NCI-H82 treated with DMSO at 0.1 percent for 48 hours (cell line): ENCODE measurements at regions not wholly inside any gene's neighbourhood (a gene's known extent, or its start where the extent isn't known, plus 50 kb on each side); places are given as distances from the start of the nearest gene placed in this dataset.

Experiments used
- DNase-seq: peaks from one replicate; lab custom pipeline; 2025; ENCODE audit not compliant: unreplicated experiment; lab: John Stamatoyannopoulos, UW

DNA sequence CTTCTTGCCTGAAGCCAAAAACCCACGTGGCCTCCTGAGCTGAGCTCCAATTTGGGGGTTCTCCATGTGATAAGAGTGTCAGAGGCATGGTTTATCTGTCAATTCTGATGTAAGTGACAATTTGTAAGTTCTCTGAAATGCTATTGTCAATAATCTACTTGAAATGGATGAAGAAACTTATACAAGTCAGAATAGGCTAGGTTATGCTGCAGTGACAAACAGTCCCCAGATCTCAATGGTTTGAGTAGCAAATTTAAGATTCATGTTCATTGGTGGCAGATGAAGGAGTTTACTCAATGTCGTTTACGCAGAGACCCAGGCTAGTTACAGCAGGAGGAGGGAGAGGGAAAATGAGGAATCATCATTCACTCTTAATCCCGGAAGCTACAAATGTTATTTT lies 352.4 kb downstream of the KIF16B start:
- no peak for DNase-seq

DNA sequence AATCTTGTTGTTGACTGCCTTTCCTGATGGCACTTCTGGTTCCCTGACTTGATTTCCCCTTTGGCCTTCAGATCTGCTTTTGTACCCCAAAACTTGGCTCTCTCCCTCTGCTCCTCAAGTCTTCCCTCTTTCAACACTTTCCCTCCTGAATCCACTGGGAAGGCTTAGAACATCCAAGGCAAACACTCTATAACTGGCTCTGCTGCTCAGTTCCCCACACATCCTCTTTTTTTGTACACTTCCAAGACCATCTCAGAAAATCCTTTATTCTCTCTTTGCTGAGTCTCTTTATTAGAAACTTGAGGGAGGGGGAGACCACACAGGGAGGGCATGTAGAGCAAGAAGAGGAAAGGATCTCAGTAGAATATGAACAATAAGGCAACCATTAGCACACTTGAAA lies 354.1 kb downstream of the KIF16B start:
- no peak for DNase-seq

DNA sequence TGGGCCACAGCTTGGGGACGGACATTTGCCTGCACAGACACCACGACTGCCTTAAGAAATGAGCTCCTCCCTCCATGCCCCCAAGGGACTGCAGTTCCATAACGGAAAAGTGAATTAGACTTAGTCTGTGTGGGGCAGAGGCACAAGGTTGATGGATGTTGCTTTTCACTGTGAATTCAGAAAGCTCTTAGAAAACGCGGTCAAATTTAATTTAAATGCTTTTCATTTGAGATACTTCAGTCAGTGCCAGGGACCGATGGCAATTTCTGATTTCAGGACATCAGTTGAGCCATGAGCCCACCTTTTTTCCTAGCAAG lies 356.4 kb downstream of the KIF16B start:
- DNase-seq = no peak

DNA sequence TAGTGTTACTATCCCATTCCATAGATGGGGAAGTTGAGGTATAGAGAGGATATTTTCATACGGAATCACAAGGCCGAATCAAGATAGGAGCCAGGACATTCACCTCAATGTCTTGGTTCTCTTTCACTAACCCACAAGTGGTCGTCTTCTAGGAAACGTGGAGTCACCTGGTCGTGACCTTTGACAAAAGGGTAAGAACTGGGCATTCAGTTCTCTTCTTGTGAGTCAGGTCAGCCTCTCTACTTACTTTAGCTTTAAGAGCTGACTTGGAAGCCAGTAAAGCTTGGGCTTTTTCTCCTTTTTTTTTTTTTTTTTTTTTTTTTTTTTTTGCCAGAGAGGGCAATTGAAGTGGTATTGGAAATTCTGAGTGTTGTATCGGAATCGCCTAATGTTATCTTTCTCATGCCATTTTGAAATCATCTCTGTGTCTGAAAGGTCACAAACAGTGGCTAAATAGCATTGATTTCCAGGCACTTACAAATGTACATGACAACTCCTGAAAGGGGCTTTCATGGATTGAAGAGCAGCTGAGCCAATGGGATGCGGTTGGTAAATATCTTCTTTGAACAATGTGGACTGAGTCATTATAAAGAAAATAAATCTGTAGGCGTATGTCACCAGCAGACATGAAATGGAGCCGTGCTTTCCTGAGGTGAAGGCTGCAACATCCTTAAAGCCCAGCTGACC lies 356.9 kb downstream of the KIF16B start:
- DNase-seq = no peak

- no peak for DNase-seq
Observed at GRCh38 chr20:16215041-16215440, 358.2 kb downstream of the KIF16B start.

- DNase-seq = no peak
Observed at GRCh38 chr20:16212790-16213189, 360.5 kb downstream of the KIF16B start.

DNA sequence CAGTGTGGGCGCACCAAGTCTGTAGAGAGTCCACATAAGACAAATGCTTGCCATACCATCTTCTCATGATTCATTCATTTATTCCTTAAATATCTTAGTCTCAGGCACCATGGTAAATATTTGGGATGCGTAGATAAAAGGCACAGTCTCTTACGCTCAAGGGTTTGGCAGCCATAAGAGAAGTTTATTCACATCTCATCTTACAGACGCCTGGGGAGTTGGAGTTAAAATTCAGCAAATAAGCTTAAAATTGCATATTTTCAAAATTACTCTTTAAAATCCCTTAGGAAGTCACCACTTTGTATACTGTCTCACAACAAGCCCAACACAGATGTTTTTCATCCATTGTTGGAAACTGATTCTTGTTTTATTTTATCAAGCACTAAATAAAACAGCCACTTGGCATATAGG lies 363.3 kb downstream of the KIF16B start:
- DNase-seq = no peak

DNA sequence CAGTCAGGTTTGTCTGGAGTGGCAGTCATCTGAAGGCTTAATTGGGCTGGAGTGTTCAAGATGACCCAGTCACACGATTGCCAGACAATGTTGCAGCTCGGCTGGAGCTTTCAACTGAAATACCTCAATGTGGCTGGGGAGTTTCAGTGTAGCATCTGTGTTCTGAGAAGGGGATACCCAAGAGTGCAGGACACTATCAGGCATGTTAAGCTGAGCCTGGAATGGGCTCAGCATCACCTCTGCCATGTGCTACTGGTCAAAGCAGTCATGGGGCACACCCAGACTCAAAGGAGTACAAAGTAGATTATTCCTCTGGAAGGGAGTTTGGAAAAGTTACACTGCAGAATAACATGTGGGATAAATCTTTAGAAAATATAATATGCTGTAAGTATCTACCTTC lies 363.9 kb downstream of the KIF16B start:
- no peak for DNase-seq

GRCh38 chr20:16208443-16208842 lies 364.8 kb downstream of the KIF16B start:
- no peak for DNase-seq

DNA sequence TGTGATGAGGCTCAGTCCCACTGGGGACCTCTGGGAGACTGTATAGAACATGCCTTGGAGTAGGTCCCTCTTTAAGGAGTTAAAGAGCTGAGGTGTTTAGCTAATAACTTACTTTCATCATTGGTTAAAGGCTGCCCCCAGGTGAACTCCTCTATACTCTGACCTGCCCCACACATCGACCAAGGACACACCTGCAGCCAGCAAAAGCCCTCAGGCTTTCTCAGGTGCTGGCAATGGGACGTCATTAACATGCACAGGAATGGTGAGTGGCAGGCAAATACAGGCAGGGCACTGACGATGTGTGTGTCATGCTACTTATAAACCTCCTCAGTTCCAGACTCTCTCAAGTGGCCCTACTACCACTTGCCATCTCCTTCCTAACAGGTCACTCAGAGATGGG lies 366.4 kb downstream of the KIF16B start:
- DNase-seq = no peak

DNA sequence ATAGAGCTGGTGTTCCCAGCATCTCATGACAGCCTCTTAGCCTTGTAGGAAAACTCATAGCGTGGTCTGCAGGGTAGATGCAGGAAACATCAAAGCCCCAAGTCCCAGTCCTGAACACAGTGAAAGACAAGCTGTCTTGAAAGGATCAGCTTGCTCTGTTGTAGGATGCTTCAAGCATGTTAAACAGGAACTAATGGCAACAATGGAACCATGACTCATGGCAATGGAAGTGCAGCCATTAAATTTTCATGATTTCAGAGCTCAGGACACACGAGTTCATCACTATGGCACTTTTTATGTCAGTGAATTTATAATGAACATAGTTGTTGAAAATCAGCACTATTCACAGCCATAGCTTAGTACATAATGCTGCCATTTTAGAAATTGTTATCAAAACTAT lies 367.7 kb downstream of the KIF16B start:
- DNase-seq = no peak

- no peak for DNase-seq
Observed at GRCh38 chr20:16203096-16203495, 370.2 kb downstream of the KIF16B start.

DNA sequence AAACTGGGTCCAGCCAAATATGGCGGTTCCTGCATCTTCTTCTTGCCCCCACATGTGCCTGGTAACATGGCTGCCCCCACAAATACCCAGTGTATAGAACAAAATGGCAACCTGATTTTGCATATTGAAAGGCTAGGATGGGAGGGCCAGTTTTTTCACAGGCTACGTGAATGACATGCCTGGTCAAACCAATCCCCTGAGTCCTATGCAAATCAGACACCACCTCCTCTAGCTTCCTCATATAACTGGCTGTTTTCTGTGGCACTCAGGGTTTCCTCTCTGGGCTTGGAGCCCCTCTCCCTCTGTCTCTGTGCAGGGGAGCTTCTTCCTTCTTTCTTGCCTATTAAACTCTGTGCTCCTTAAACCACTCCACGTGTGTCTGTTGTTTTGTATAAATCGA lies 372.1 kb downstream of the KIF16B start:
- no peak for DNase-seq

GRCh38 chr20:16197696-16198095 lies 375.6 kb downstream of the KIF16B start:
- DNase-seq = no peak

DNA sequence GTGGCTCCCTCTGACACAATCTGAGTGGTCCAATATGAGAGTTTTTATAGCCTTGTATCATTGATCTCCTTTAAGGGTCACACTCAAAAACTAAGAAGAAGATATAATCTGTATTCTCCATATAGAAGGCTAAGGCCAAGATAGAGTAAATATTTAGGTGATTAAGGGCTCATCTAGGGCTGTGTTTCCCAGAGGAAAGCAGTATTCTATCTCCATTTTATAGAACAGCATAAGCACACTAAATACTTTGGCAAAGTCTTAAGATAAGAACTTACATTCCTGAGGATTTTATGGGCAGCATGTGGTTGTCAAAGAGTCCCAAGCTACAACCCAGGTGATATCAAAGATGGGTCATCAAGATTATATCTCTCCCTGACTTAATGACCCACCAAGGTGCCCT lies 377.6 kb downstream of the KIF16B start:
- no peak for DNase-seq

- DNase-seq = no peak
Observed at GRCh38 chr20:16194617-16195360, 378.5 kb downstream of the KIF16B start.

DNA sequence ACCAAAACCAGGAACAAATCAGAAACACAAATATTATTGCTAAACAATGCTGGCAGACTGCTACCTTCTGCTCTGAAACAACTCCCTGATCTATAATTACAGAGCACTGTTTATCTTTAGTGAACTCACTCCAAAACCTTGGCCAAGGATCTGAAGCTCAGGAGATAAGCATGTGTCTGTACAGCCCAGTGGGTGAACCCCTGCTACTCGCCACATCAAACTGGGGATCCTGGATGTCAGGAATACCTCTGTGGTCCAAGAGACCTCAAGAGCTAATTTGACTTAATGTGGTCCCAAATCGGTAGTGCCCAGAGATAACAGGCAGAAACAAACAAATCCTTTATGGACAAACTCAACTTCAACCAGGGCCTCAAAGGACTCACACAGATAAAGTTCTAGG lies 381.8 kb downstream of the KIF16B start:
- DNase-seq = no peak

- peak; percentile 91 for DNase-seq
Observed at GRCh38 chr20:16189371-16189770, 383.9 kb downstream of the KIF16B start.

DNA sequence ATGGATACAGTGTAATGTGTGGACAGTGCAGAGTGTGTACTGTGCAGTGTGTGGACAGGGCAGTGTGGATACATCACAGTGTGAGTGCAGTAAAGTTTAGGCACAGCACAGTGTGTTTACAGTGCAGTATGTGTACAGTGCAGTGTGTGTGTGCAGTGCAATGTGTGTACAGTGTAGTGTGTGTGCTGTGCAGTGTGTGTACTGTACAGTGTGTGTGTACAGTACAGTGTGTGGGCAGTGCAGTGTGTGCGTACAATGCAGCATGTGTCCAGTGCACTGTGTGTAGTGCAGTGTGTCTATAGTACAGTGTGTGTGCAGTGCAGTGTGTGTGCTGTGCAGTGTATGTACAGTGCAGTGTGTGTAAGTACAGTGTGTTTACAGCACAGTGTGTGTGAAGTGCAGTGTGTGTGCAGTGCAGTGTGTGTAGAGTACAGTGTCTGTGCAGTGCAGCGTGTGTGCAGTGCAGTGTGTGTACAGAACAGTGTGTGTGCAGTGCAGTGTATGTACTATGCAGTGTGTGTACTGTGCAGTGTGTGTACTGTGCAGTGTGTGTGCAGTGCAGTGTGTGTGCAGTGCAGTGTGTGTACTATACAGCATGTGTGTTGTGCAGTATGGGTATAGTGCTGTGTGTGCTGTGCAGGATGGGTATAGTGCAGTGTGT lies 385.2 kb downstream of the KIF16B start:
- DNase-seq = no peak

DNA sequence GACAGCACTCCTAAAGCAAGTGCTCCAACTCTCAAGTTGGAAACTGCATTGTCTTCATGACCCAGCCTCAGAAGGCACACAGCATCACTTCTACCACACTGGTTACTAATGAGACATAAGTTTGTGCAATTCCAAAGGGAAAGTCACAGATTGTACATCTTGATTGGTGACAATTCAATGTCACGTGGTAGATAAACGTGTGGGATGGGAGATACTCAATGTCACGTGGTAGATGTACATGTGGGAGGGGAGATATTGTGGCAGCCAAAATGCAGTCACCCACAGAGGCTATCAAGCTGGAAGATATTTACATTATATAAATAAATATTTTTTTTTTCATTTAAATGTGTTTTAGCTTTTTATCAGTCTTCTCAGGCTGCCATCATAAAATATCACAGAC lies 393.3 kb downstream of the KIF16B start:
- DNase-seq = no peak

DNA sequence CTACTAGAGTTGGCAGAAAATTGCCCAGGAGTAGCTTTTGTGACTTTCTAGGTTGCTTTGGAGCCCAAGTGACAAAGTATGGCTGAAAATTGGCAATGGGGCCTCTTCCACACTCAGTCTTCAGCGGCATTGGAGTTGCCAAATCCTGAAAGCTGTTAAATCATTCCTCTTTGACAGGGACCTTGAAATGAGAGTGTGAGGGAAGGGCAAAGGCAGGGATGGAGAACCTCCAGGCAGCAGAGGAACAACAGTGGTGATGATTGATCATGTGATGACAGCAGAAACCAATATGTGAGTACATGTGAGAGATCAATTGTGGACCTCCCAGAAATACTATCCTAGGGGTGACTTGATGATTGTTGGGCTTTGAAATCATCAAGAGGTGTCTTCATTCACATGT lies 393.9 kb downstream of the KIF16B start:
- DNase-seq = no peak

GRCh38 chr20:16178546-16179135 lies 394.6 kb downstream of the KIF16B start:
- no peak for DNase-seq
